Mesodermal cell (in vitro differentiated cells): ENCODE measurements at regions not wholly inside any gene's neighbourhood (a gene's known extent, or its start where the extent isn't known, plus 50 kb on each side); places are given as distances from the start of the nearest gene placed in this dataset.

Experiments used
- H3K27ac ChIP-seq: 2 replicates; pipeline ENCODE4 v1.7.0; 2013; ENCODE audit warnings: mild to moderate bottlenecking, low read depth, low read length, moderate library complexity; ENCODE audit not compliant: severe bottlenecking
- H3K36me3 ChIP-seq: 2 replicates; pipeline ENCODE4 v1.7.1; 2013; ENCODE audit warnings: mild to moderate bottlenecking, low read length, moderate library complexity; ENCODE audit not compliant: control insufficient read depth, insufficient read depth
- H3K4me1 ChIP-seq: one replicate; pipeline ENCODE4 v1.7.1; 2013; ENCODE audit warnings: mild to moderate bottlenecking, low read length; ENCODE audit not compliant: insufficient read depth, control insufficient read depth, poor library complexity, severe bottlenecking
- H3K4me3 ChIP-seq: 2 replicates; pipeline ENCODE4 v1.7.0; 2013; ENCODE audit warnings: low read length, control low read depth, mild to moderate bottlenecking; ENCODE audit not compliant: insufficient read depth, poor library complexity, severe bottlenecking; ENCODE audit errors: extremely low read depth
- H3K9me3 ChIP-seq: 2 replicates; pipeline ENCODE4 v1.7.1; 2013; ENCODE audit warnings: mild to moderate bottlenecking, low read length, moderate library complexity; ENCODE audit not compliant: control insufficient read depth
- WGBS, 2 experiments: methylation state at CpG; one replicate each; pipeline ENCODE4 v1.1.5; 2013; ENCODE audit warnings: missing lambda C conversion rate in 2 of 2; ENCODE audit not compliant: insufficient coverage in 2 of 2; 5-methylcytosine and 5-hydroxymethylcytosine counted together

DNA sequence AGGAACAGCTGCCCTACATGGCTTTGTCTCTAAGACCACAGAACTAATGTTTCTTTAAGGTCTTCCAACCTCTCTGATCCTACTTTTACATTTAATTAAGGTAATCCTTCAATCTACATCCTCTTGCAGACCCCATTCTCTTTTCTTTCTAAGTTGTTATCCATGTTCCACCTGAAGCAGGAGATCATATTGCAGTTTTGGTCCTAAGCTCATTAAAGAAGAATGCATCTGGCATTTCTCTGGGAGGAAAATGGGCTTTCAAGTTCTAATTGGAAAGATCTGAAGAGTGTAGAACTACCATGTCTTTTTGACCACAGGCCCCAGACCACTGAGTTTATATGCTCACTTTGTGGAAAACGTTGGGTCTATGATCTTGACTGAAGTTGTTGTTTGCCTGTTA lies 111.2 kb downstream of the SEM1 start:
- no CpG with 5 or more reads among the region's 1 CpG for WGBS, 2 experiments
- Histone ChIP-seq H3K27ac (no peak overlapping the region), H3K9me3 (no peaks in the 10 kb centered on the region), H3K4me3 (no peak overlapping the region), H3K4me1 (no peaks in the 10 kb centered on the region), H3K36me3 (no peaks in the 10 kb centered on the region)

DNA sequence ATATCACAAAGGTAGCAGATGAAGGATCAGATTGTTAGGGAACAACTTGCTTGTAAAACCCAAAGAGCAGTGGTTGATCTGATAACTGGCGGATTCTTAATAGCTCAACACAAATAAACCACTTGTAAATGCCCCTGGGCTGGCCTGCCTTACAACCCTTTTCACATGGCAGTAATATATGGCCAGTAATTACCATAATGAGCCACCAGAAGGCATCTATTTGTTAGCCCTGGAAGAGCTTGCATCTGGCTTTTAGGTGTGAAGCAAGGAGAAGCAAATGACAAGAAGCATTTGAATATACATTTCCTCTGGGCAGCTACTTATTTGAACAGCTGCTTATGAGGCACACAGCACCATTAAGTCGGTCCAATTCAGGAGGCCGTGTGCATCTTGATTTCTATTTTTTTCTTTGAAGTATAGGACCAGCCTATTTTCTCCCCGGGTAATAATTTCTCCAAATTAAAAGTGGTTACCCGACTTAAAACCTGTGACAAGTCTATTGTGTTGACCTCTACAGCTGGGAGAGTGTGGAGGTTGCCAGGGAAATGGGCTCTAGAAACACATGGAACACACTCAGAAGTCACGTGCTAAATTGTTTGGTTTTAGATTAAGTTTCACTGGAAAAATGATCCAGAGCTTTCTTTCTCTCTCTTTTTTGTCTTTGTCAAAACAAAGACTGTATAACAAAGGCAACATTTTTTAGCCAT lies 113.4 kb downstream of the SEM1 start:
- WGBS, 2 experiments: 61% methylated on average over 3 to 4 of the region's 6 CpGs
- no peaks in the 10 kb centered on the region for H3K9me3 ChIP-seq
- no peak overlapping the region for H3K4me3 ChIP-seq
- no peaks in the 10 kb centered on the region for H3K4me1 ChIP-seq
- no peak overlapping the region for H3K27ac ChIP-seq
- no peaks in the 10 kb centered on the region for H3K36me3 ChIP-seq

GRCh38 chr7:96591900-96592676 lies 117.6 kb downstream of the SEM1 start:
- H3K4me3 ChIP-seq: no peak overlapping the region
- H3K4me1 ChIP-seq: no peaks in the 10 kb centered on the region
- H3K9me3 ChIP-seq: no peaks in the 10 kb centered on the region
- no peak overlapping the region for H3K27ac ChIP-seq
- no peaks in the 10 kb centered on the region for H3K36me3 ChIP-seq
- WGBS, 2 experiments: 49% methylated on average over 6 to 9 of the region's 15 CpGs

DNA sequence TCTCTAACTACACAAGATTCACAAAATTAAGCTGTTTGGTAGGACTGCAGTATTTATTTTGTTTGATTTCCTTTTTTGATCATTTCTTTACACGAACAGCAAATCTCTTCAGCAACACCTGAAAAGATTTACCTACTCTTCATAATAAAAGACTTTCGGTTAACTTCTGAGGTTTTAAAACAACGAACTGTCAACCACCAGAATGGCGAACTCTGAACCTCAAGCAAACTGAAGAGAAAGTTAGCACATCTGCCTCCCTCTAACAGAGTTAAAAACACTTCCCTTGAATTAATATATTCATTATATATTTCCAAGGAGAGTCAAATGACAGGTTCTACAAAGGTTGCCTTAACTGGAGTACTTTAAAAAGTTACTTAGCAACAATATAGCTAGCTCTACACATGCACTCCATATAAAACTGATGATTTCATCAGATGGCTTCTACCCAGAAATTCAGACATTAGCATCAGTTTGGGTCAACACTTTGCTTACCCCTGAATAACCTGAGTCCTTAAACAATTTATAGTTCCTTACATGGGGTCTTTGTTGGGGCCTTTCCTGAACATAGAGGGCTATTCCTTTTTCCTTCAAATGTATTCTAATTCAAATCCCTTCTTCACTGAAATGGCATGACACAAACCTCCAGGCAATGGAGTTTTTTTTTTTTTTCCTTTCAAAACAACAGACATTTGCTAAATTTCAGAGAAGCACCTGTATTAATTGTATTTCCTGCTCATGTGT lies 118.3 kb downstream of the SEM1 start:
- Histone ChIP-seq H3K27ac (no peak overlapping the region), H3K4me3 (no peak overlapping the region), H3K9me3 (no peaks in the 10 kb centered on the region), H3K4me1 (no peaks in the 10 kb centered on the region), H3K36me3 (no peaks in the 10 kb centered on the region)
- 12 to 34% methylated on average over 2 to 4 of the region's 4 CpGs for WGBS, 2 experiments

DNA sequence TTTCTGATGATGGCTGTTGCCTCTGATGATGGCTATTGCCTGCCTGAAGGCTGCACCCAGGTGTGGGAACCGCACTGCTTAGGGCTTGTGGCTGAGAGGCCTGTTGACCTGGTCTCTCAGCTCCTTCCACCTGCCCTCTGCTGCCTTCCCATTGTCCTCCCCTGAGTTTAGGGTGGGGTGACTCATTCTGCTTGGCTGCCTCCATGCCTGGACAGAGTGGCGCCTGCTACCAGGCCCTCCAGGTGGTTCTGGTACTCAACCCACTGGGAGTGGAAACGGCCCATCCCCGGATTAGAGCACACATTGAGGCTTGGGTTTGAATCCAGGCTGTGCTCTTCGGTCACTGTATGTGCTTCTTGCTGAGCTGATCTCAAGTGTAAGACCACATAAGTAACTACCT lies 120.6 kb downstream of the SEM1 start:
- 80 to 93% methylated on average over 3 to 5 of the region's 5 CpGs for WGBS, 2 experiments
- H3K4me1 ChIP-seq: no peaks in the 10 kb centered on the region
- no peaks in the 10 kb centered on the region for H3K9me3 ChIP-seq
- H3K27ac ChIP-seq: no peak overlapping the region
- H3K4me3 ChIP-seq: no peak overlapping the region
- H3K36me3 ChIP-seq: no peaks in the 10 kb centered on the region

GRCh38 chr7:96579119-96579518 lies 130.5 kb downstream of the SEM1 start:
- H3K9me3 ChIP-seq: no peaks in the 10 kb centered on the region
- no peak overlapping the region for H3K27ac ChIP-seq
- no peaks in the 10 kb centered on the region for H3K4me1 ChIP-seq

GRCh38 chr7:96578606-96579005 lies 131.0 kb downstream of the SEM1 start:
- H3K36me3 ChIP-seq: no peaks in the 10 kb centered on the region
- H3K27ac ChIP-seq: no peak overlapping the region
- no peaks in the 10 kb centered on the region for H3K9me3 ChIP-seq
- no peak overlapping the region for H3K4me3 ChIP-seq
- no peaks in the 10 kb centered on the region for H3K4me1 ChIP-seq

More at GRCh38 chr7:96579119-96579518, 130.5 kb downstream of the SEM1 start:
- Histone ChIP-seq H3K4me3 (no peak overlapping the region), H3K36me3 (no peaks in the 10 kb centered on the region)

DNA sequence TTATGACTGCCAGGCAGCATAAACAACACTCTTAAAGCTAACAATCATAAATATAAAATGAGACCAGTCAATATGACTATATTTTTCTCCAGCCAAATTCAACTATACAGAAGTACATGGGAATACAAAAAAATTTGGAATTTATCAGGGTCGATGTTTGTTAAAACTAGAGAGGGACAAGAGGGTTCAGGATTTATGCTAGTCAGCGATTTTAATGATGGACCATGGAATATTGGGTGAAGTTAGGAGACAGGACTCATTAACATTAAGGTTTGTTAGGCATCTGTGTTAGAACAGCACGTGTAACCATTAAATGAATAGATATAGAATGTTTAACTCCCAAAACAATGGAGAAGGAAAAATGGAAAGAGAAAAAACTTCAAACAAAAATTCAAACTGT lies 146.2 kb downstream of the SEM1 start:
- no peak overlapping the region for H3K27ac ChIP-seq
- H3K36me3 ChIP-seq: no peaks in the 10 kb centered on the region
- no peaks in the 10 kb centered on the region for H3K9me3 ChIP-seq
- 83 to 100% methylated on average over 1 to 2 of the region's 3 CpGs for WGBS, 2 experiments
- H3K4me3 ChIP-seq: no peak overlapping the region
- no peaks in the 10 kb centered on the region for H3K4me1 ChIP-seq

DNA sequence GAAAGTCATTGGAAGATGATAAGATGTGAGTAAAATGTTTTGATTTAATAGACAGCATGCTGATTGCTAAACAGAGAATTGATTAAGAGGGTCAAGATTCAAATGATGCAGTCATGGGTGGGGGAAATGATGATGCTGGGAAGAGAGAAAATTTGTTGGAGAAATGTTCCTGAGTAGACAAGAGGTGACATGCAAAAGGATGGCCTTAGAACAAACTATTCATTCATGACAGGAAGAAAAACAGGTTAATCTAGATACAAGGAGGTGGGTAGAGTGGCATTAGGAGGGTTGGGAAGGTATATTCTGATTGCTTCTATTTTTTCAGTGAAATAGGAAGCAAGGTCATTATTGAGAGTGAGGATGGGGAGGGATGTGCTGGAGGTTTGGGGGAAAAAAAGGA lies 146.7 kb downstream of the SEM1 start:
- no peaks in the 10 kb centered on the region for H3K4me1 ChIP-seq
- no peak overlapping the region for H3K27ac ChIP-seq
- H3K9me3 ChIP-seq: no peaks in the 10 kb centered on the region
- no peaks in the 10 kb centered on the region for H3K36me3 ChIP-seq
- no peak overlapping the region for H3K4me3 ChIP-seq

GRCh38 chr7:96562458-96562857 lies 147.2 kb downstream of the SEM1 start:
- H3K4me1 ChIP-seq: no peaks in the 10 kb centered on the region
- 80% methylated on average over 1 of the region's 4 CpGs; no CpG with 5 or more reads in 1 of the 2 experiments for WGBS, 2 experiments
- no peaks in the 10 kb centered on the region for H3K36me3 ChIP-seq
- no peak overlapping the region for H3K4me3 ChIP-seq
- no peak overlapping the region for H3K27ac ChIP-seq
- H3K9me3 ChIP-seq: no peaks in the 10 kb centered on the region

GRCh38 chr7:96561892-96562291 lies 147.8 kb downstream of the SEM1 start:
- no peak overlapping the region for H3K4me3 ChIP-seq
- no peak overlapping the region for H3K27ac ChIP-seq
- no CpG with 5 or more reads among the region's 1 CpG for WGBS, 2 experiments
- H3K4me1 ChIP-seq: no peaks in the 10 kb centered on the region
- no peaks in the 10 kb centered on the region for H3K9me3 ChIP-seq
- H3K36me3 ChIP-seq: no peaks in the 10 kb centered on the region
